Activated CD8-positive, alpha-beta T cell treated with anti-CD3 and anti-CD28 coated beads, Interleukin-2, amount 10 ng/mL, durations not matched to agents 7 days and 5 days (primary cell): ENCODE measurements at regions not wholly inside any gene's neighbourhood (a gene's known extent, or its start where the extent isn't known, plus 50 kb on each side); places are given as distances from the start of the nearest gene placed in this dataset.
A peak's percentile ranks its signal among the peaks of the same experiment; 100 is the strongest.

ENCODE experiments used
- ATAC-seq: fragments of 150-1000 bp; cut with Tn5 transposase; one replicate; pipeline ENCODE4 v1.10.0; 2021; ENCODE audit warnings: moderate library complexity
- CTCF ChIA-PET: fragments of 350-600 bp; sonication (Branson Sonifier 250); formaldehyde crosslinking; loops from one replicate; lab custom pipeline; 2021; ENCODE audit warnings: antibody characterized with exemption; lab: Charles Lee
- POLR2A ChIA-PET: fragments of 350-600 bp; sonication (Branson Sonifier 250); formaldehyde crosslinking; loops from one replicate; lab custom pipeline; 2021; ENCODE audit warnings: antibody characterized with exemption; lab: Charles Lee
- DNase-seq: peaks from one replicate; pipeline ENCODE4 v3.0.0-alpha.2; 2020
- H3K27ac Mint-ChIP-seq: one replicate; pipeline ENCODE4 v1.8.0; 2021; ENCODE audit warnings: mild to moderate bottlenecking, mixed read lengths
- H3K27me3 Mint-ChIP-seq: one replicate; pipeline ENCODE4 v1.8.0; 2021; ENCODE audit warnings: low read depth, mixed read lengths
- H3K36me3 Mint-ChIP-seq: one replicate; pipeline ENCODE4 v1.8.0; 2021; ENCODE audit warnings: low read depth, mixed read lengths
- H3K4me1 Mint-ChIP-seq: one replicate; pipeline ENCODE4 v1.8.0; 2021; ENCODE audit warnings: low read depth, mixed read lengths
- H3K4me3 Mint-ChIP-seq: one replicate; pipeline ENCODE4 v1.8.0; 2021; ENCODE audit warnings: mild to moderate bottlenecking, mixed read lengths
- H3K9me3 Mint-ChIP-seq: one replicate; pipeline ENCODE4 v1.8.0; 2022; ENCODE audit warnings: mixed read lengths; ENCODE audit not compliant: insufficient read depth

- DNase-seq: no peak
- CTCF ChIA-PET: interaction anchor here (1.6 kb wide), 1 partner anchor 12 kb away, joined by 6 read pairs; no protein-coding TSS in a partner anchor
- no peak for ATAC-seq
- H3K27me3 Mint-ChIP-seq: peaks cover 35% of the 10 kb centered on the region
- H3K36me3 Mint-ChIP-seq: no peaks in the 10 kb centered on the region
- H3K4me3 Mint-ChIP-seq: no peak overlapping the region
- POLR2A ChIA-PET: no interaction called here
- H3K27ac Mint-ChIP-seq: no peak overlapping the region
- H3K4me1 Mint-ChIP-seq: peaks cover 6% of the 10 kb centered on the region
- H3K9me3 Mint-ChIP-seq: no peaks in the 10 kb centered on the region
Observed at GRCh38 chr2:128748336-128748735, 429.7 kb upstream of the HS6ST1 start.

DNA sequence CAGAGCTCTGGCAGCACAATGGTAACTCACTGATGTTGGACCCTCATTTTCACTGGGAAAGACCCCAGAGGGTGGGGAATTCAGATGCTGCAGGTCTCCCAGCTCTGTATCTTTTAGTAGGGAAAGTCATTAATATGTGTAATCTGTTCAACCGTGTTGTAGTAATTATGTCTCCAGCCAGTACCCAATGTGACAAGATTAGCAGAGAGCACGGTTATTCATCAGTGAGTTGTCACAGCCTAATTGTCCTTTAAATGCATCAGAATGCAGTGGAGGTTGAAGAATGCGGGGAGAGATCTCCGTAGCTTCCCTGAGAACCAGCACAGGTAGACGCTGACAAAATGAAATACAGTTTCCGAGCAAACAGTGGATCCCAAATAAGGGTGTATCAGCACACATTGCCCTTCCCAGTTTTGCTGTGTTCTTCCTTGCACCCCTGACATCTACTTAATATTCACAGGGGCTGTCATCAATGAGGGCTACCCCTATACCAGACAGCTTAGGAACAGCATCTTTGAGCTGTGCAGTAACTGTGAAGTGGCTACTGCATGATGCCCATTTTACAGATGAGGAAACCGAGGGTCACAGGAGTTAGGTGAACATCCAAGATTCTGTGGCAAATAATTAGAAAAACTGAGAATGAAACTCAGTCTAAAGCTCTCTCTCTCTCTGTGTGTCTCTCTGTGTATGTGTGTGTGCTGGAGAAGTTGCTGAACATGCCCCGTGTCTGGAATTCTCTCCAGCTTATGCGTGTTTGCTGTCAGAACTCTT, 430.4 kb upstream of the HS6ST1 start:
- ChIA-PET CTCF (interaction anchor here (1.6 kb wide), 1 partner anchor 13 kb away, joined by 6 read pairs; no protein-coding TSS in a partner anchor), POLR2A (no interaction called here)
- Mint-ChIP-seq H3K4me1 (peaks cover 12% of the 10 kb centered on the region), H3K36me3 (no peaks in the 10 kb centered on the region), H3K9me3 (no peaks in the 10 kb centered on the region), H3K27ac (no peak overlapping the region), H3K4me3 (no peak overlapping the region), H3K27me3 (peaks cover 33% of the 10 kb centered on the region)
- ATAC-seq: no peak
- DNase-seq: no peak

DNA sequence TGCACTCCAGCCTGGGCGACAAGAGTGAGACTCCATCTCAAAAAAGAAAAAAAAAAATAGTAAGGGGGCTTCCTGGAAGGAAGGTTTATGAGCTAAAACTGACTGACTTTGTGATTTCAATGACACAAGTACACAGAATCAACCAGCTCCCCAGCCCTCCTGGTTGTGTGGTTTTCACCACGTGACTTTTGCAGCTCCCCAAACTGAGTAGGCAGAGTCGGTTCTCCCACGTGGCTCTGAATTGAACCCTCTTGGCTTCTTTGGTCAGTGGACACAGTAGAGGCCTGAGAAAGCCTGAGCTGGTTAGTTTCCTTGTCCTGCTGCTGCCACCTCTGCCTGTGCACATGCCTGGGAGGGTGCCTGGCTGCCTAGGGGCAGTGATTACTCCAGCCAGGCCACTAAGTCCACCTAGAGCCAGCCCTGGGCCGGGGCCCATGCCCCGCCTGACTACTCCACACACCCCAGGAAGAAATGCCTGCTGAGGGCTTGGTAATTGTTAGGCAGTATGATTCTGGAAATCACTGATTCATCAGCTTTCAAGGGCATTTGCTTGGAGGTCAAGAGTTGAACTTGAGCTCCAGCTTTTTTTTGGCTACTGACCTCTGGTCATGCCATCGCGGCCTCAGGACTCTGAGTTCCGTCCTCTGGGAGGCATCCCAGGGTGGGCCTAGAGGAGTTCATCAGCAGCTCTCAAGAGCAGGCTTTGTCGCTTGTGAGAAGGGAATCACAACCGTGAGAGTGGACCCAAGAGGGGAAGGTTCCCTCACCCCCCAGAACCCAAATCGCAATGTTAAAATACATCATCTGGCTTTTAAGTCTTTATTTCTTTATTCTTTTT, 431.9 kb upstream of the HS6ST1 start:
- peaks cover 24% of the 10 kb centered on the region for H3K4me1 Mint-ChIP-seq
- no peak for ATAC-seq
- no peak overlapping the region for H3K4me3 Mint-ChIP-seq
- H3K27me3 Mint-ChIP-seq: peaks cover 21% of the 10 kb centered on the region
- DNase-seq: no peak
- no peaks in the 10 kb centered on the region for H3K9me3 Mint-ChIP-seq
- no peak overlapping the region for H3K27ac Mint-ChIP-seq
- POLR2A ChIA-PET: interaction anchor here (0.6 kb wide), 1 partner anchor 222 kb away, joined by 4 read pairs; no protein-coding TSS in a partner anchor
- CTCF ChIA-PET: interaction anchor here (1.3 kb wide), 1 partner anchor 14 kb away, joined by 5 read pairs; no protein-coding TSS in a partner anchor
- H3K36me3 Mint-ChIP-seq: no peaks in the 10 kb centered on the region

DNA sequence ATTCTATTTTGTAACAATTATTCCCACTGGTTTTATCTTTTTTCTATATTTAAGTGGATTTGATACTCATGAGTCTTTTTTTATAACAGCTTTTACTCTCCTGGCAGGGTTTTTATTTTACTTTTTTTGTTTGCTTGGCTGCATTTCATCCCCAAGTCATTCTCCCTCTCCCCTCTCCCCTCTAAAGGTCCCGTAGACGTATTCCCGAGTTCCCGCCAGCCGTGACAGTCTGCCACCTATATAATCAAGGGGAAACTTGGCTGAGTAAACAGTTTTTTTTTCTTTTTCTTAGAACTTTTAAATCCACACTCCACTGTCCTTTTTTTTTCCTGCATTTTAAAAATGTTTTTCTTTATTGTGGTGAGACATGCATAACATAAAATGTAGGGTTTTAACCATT, 433.1 kb upstream of the HS6ST1 start:
- no peak overlapping the region for H3K27ac Mint-ChIP-seq

GRCh38 chr2:128752691-128753263, 434.1 kb upstream of the HS6ST1 start:
- Mint-ChIP-seq H3K4me1 (peaks cover 24% of the 10 kb centered on the region), H3K36me3 (no peaks in the 10 kb centered on the region), H3K4me3 (no peak overlapping the region), H3K27ac (no peak overlapping the region), H3K27me3 (peaks cover 15% of the 10 kb centered on the region), H3K9me3 (no peaks in the 10 kb centered on the region)
- CTCF ChIA-PET: interaction anchor here (2.2 kb wide), 1 partner anchor 17 kb away, joined by 6 read pairs; no protein-coding TSS in a partner anchor
- POLR2A ChIA-PET: no interaction called here
- DNase-seq: no peak
- ATAC-seq: no peak

More for the DNA sequence above, 433.1 kb upstream of the HS6ST1 start:
- POLR2A ChIA-PET: no interaction called here
- Mint-ChIP-seq H3K4me3 (no peak overlapping the region), H3K27me3 (peaks cover 15% of the 10 kb centered on the region), H3K4me1 (peaks cover 24% of the 10 kb centered on the region), H3K36me3 (no peaks in the 10 kb centered on the region), H3K9me3 (no peaks in the 10 kb centered on the region)
- CTCF ChIA-PET: interaction anchor here (2.2 kb wide), 1 partner anchor 16 kb away, joined by 6 read pairs; no protein-coding TSS in a partner anchor
- ATAC-seq (no peak), DNase-seq (no peak)

- Mint-ChIP-seq H3K36me3 (no peaks in the 10 kb centered on the region), H3K4me3 (no peak overlapping the region), H3K9me3 (no peaks in the 10 kb centered on the region), H3K27me3 (peaks cover 12% of the 10 kb centered on the region), H3K27ac (no peak overlapping the region), H3K4me1 (peaks cover 24% of the 10 kb centered on the region)
- ATAC-seq (no peak), DNase-seq (no peak)
- ChIA-PET POLR2A (no interaction called here), CTCF (interaction anchor here (2.2 kb wide), 1 partner anchor 17 kb away, joined by 6 read pairs; no protein-coding TSS in a partner anchor)
Observed at GRCh38 chr2:128753321-128753720, 434.7 kb upstream of the HS6ST1 start.

GRCh38 chr2:128753800-128754199, 435.1 kb upstream of the HS6ST1 start:
- H3K36me3 Mint-ChIP-seq: no peaks in the 10 kb centered on the region
- peak overlapping the region; percentile 6 for H3K27ac Mint-ChIP-seq
- DNase-seq (no peak), ATAC-seq (no peak)
- H3K4me3 Mint-ChIP-seq: no peak overlapping the region
- ChIA-PET POLR2A (no interaction called here), CTCF (interaction anchor here (0.9 to 2.2 kb wide), 2 partner anchors 16 to 18 kb away, joined by 3 to 6 read pairs; no protein-coding TSS in a partner anchor)
- H3K4me1 Mint-ChIP-seq: peaks cover 24% of the 10 kb centered on the region
- peaks cover 12% of the 10 kb centered on the region for H3K27me3 Mint-ChIP-seq
- no peaks in the 10 kb centered on the region for H3K9me3 Mint-ChIP-seq

DNA sequence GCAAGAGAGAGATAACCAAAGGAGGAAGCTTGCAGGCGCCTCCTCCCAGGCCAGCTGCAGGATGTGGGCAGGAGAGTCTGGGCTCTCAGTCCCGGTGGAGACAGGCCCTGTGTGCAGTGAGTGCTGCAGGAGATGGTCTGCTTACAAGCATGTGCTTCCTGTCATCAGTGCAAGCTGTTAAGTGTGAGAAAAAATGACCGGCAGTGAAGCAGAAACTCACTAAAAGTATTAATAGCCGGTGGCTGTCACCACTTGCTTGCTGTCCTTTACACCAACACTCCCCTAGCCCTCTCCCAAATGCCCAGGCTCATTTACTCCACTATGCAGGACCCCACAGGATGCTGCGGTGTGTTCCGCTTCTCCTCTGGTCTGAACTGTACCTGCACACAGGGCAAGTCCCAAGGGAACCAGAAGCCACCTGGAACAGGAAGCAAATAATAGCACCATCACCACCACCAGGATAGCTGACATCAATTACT, 435.6 kb upstream of the HS6ST1 start:
- ChIA-PET CTCF (interaction anchor here (0.9 to 2.2 kb wide), 3 partner anchors 16 to 18 kb away, joined by 3 to 6 read pairs (median 4); no protein-coding TSS in a partner anchor), POLR2A (no interaction called here)
- DNase-seq (peak; percentile 71), ATAC-seq (peak; percentile 93)
- no peaks in the 10 kb centered on the region for H3K36me3 Mint-ChIP-seq
- H3K27me3 Mint-ChIP-seq: peaks cover 12% of the 10 kb centered on the region
- no peak overlapping the region for H3K4me3 Mint-ChIP-seq
- H3K4me1 Mint-ChIP-seq: peaks cover 24% of the 10 kb centered on the region
- H3K27ac Mint-ChIP-seq: peak overlapping the region; percentile 51
- H3K9me3 Mint-ChIP-seq: no peaks in the 10 kb centered on the region

GRCh38 chr2:128755695-128756364, 437.2 kb upstream of the HS6ST1 start:
- Mint-ChIP-seq H3K4me1 (peaks cover 20% of the 10 kb centered on the region), H3K27ac (no peak overlapping the region), H3K4me3 (no peak overlapping the region), H3K9me3 (no peaks in the 10 kb centered on the region), H3K27me3 (peaks cover 14% of the 10 kb centered on the region), H3K36me3 (no peaks in the 10 kb centered on the region)
- ATAC-seq: no peak
- CTCF ChIA-PET: interaction anchor here (1.2 to 1.5 kb wide), 2 partner anchors 19 kb away, joined by 4 read pairs; no protein-coding TSS in a partner anchor
- POLR2A ChIA-PET: no interaction called here
- no peak for DNase-seq

DNA sequence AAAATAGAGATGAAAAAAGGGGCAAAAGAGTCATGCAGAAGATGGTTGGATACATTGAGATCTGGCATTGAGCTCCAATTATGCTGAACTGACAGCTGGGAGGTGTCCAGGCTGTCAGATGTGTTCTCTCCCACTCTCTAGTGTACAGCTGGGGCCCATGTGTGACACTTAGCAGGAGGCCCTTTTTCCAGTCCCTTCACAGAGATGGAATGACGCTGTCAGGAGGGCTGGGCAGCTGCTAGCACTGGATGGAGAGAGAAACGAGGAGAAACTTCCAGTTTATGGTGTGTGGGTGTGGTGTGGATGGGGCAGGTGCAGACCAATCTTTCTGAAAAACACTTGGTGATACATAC, 437.7 kb upstream of the HS6ST1 start:
- H3K27me3 Mint-ChIP-seq: peaks cover 17% of the 10 kb centered on the region
- no peaks in the 10 kb centered on the region for H3K36me3 Mint-ChIP-seq
- H3K9me3 Mint-ChIP-seq: no peaks in the 10 kb centered on the region
- ChIA-PET CTCF (interaction anchor here (1.2 kb wide), 1 partner anchor 20 kb away, joined by 4 read pairs; no protein-coding TSS in a partner anchor), POLR2A (no interaction called here)
- peaks cover 20% of the 10 kb centered on the region for H3K4me1 Mint-ChIP-seq
- no peak overlapping the region for H3K27ac Mint-ChIP-seq
- ATAC-seq (no peak), DNase-seq (no peak)
- H3K4me3 Mint-ChIP-seq: no peak overlapping the region

- ATAC-seq (no peak), DNase-seq (no peak)
- no peaks in the 10 kb centered on the region for H3K4me1 Mint-ChIP-seq
- no peak overlapping the region for H3K27ac Mint-ChIP-seq
- no peak overlapping the region for H3K4me3 Mint-ChIP-seq
- CTCF ChIA-PET: no interaction called here
- H3K36me3 Mint-ChIP-seq: peaks cover 2% of the 10 kb centered on the region
- POLR2A ChIA-PET: no interaction called here
- H3K27me3 Mint-ChIP-seq: peaks cover 13% of the 10 kb centered on the region
- H3K9me3 Mint-ChIP-seq: peaks cover 9% of the 10 kb centered on the region
Observed at GRCh38 chr2:128765811-128766210, 447.1 kb upstream of the HS6ST1 start.
